Right lobe of liver (tissue), 4 donors: ENCODE measurements at regions not wholly inside any gene's neighbourhood (a gene's known extent, or its start where the extent isn't known, plus 50 kb on each side); places are given as distances from the start of the nearest gene placed in this dataset.

Experiments
- POLR2A ChIP-seq: fragments of 450-650 bp; IDR thresholded peaks from one replicate; pipeline ENCODE4 v1.6.1; 2017; ENCODE audit warnings: antibody characterized with exemption, mild to moderate bottlenecking
- TF ChIP-seq, protein P1 (sequence below), 4 donors: fragments of 200-600 bp in 3 of 4; fragments of 450-650 bp in 1 of 4; IDR thresholded peaks; one replicate each; pipeline versions ENCODE4 v1.5.1 to v1.8.0; 2016 to 2022; ENCODE audit warnings: antibody characterized with exemption in 4 of 4, mild to moderate bottlenecking in 2 of 4
- donor health status: DM: no; HTN: no; CAD: no.
- donor health status: DM: no; HTN: no; CAD: no.
- donor health status: DM: no; HTN: yes; CAD: no.

DNA sequence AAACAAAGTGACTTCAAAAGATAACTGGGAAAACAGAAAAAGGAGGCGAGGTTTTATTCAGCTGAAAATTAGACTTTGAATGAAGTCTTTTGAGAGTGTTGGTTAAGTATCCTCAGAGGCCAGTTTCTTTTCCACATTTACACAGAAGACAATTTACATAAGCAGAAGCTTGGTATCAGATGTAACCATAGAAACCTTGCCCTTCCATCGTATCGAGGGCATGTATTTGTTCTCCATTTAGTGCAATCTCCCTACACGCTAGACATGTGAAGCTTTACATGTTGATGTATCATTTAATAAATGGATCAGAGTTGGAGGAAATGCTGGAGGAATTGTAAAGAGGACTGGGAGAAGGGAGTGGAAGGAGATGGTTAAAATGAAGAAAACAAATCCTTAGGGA lies 161.0 kb upstream of the CRBN start:
- no peak for TF ChIP-seq POLR2A
- TF ChIP-seq, protein P1, sequence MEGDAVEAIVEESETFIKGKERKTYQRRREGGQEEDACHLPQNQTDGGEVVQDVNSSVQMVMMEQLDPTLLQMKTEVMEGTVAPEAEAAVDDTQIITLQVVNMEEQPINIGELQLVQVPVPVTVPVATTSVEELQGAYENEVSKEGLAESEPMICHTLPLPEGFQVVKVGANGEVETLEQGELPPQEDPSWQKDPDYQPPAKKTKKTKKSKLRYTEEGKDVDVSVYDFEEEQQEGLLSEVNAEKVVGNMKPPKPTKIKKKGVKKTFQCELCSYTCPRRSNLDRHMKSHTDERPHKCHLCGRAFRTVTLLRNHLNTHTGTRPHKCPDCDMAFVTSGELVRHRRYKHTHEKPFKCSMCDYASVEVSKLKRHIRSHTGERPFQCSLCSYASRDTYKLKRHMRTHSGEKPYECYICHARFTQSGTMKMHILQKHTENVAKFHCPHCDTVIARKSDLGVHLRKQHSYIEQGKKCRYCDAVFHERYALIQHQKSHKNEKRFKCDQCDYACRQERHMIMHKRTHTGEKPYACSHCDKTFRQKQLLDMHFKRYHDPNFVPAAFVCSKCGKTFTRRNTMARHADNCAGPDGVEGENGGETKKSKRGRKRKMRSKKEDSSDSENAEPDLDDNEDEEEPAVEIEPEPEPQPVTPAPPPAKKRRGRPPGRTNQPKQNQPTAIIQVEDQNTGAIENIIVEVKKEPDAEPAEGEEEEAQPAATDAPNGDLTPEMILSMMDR (IDR thresholded peaks at IDR 0.05): no peak
